GM18907 (cell line): ENCODE measurements at regions not wholly inside any gene's neighbourhood (a gene's known extent, or its start where the extent isn't known, plus 50 kb on each side); places are given as distances from the start of the nearest gene placed in this dataset.

ENCODE experiments used
- ATAC-seq: cut with Tn5 transposase; IDR thresholded peaks from one replicate; pipeline ENCODE4 v1.9.1; 2021; ENCODE audit warnings: mild to moderate bottlenecking, moderate library complexity; ENCODE audit not compliant: unreplicated experiment

DNA sequence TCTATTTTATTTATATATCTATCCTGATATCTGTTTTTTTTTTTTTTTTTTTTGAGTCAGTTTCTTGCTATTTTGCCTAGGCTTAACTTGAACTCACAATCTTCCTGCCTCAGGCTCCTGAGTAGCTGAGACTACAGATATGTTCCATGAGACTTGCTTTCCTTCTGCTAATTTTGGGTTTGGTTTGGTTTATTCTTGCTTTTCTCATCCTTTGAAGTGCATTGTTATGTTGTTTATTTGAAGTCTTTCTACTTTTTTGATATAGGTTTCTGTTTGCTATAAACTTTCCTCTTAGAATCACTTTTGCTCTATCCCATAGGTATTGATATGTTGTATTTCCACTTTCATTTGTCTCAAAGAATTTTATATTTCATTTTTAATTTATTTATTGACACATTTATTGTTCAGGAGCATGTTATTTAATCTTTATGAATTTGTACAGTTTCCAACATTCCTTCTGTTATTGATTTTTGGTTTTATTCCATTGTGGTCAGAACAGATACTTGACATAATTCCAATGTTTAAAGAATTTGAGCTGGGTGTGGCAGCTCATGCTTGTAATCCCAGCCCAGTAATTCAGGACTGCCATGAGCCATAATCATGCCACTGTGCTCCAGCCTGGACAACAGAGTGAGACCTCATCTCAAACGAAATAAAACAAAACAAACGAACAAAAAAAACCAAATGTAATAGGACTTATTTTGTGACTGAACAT, 62.3 kb upstream of the PLSCR4 start:
- no peak for ATAC-seq

DNA sequence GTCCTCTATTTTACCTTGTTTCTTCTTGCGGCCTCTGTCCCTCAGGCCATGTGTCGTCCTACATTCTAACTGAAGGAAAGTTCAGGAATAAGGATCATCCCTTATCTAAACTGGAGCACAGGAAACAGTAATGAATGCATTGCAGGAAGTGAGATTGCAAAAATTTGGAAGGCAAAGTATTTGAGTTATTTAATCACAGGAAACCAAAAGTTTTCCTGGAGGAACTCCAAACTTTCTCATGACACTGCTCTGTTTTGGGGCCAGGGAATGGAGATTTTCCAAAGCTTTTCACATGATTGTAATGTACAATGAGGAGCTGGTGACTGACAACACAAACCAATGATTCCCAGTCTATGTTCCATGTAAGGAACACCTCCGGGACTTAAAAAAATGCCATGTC, 57.8 kb upstream of the PLSCR4 start:
- no peak for ATAC-seq

DNA sequence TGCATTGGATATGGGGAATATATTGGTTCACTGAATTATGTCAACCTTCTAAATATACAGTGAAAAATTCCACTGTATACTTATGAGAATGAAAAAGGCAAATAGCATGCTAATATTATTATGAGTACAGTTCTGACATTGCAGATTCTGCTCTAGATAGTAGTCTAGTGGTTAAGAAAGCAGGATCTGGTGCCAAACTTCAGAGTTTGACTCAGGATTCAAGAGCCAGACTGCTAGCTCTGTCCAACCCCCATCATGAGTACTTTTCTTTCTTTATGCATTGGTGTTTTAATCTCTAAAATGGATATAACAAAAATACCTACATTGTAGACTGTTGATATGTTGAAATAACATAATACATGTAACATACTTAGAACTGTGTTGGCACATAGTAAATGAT, 57.3 kb upstream of the PLSCR4 start:
- ATAC-seq = no peak

DNA sequence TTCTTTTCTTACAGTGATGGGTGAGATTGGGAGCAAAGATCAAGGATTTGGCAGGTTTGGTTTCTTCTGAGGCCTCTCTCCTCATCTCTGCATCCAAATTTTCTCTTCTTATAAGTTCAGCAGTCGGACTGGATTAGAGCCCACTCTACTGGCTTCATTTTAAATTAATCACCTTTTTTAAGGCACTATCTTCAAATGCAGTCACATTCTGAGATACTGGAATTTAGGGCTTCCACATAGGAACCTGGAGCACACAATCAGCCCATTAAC, 56.5 kb upstream of the PLSCR4 start:
- ATAC-seq = no peak

DNA sequence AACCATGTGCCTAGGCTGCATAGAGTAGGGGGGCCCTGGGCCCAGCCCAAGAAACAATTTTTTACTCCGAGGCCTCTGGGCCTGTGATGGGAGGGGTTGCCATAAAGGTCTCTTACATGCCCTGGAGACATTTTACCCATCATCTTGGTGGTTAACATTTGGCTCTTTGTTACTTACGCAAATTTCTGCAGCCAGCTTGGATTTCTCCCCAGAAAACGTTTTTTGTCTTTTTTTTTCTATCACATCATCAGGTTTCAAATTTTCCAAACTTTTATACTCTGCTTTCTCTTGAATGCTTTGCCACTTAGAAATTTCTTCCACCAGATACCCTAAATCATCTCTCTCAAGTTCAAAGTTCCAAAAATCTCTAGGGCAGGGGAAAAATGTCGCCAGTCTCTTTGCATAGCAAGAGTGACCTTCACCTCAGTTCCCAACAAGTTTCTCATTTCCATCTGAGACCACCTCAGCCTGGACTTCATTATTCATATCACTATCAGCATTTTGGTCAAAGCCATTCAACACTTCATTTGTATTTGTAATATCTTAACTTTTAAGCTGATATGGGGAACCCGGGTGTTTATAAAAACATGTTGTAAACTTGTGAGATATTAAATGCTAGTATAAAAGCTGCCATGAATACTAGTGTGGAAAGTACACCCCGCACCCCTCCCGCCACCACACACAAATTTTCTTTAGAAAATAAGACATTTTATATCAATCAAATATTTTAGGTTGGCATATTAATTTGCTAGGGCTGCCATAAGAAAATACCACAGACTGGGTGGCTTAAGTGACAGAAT, 56.0 kb upstream of the PLSCR4 start:
- no peak for ATAC-seq

DNA sequence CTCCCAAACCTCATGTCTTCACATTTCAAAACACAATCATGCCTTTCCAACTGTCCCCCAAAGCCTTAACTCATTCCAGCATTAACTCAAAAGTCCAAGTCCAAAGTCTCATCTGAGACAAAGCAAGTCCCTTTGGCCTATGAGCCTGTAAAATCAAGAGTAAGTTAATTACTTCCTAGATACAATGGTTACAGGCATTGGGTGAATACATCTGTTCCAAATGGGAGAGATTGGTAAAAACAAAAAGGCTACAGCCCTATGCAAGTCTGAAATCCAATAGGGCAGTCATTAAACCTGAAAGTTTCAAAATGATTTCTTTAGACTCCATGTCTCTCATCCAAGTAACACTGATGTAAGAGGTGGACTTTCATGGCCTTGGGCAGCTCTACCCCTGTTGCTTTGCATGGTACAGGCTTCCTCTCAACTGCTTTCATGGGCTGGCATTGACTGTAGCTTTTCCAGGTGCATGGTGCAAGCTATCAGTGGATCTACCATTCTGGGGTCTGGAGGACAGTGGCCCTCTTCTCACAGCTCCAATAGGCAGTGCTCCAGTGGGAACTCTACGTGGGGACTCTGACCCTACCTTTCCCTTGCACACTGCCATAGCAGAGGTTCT, 55.0 kb upstream of the PLSCR4 start:
- no peak for ATAC-seq

DNA sequence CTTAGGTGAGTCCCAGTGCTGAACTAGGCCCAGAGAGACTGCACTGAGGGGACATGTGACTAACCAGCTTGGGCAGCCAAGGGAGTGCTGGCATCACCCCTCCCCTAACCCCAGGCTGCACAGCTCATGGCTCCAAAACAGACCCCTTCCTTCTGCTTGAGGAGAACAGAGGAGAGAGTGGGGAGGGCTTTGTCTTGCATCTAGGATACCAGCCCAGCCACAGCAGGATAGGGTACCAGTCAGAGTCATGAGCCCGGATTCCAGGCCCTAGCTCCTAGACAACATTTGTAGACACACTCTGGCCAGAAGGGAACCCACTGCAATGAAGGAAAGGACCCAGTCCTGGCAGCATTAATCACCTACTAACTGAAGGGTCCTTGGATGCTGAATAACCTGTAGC, 49.9 kb upstream of the PLSCR4 start:
- no peak for ATAC-seq
